ENCODE measurements at regions not wholly inside any gene's neighbourhood (a gene's known extent, or its start where the extent isn't known, plus 50 kb on each side); places are given as distances from the start of the nearest gene placed in this dataset.

DNA sequence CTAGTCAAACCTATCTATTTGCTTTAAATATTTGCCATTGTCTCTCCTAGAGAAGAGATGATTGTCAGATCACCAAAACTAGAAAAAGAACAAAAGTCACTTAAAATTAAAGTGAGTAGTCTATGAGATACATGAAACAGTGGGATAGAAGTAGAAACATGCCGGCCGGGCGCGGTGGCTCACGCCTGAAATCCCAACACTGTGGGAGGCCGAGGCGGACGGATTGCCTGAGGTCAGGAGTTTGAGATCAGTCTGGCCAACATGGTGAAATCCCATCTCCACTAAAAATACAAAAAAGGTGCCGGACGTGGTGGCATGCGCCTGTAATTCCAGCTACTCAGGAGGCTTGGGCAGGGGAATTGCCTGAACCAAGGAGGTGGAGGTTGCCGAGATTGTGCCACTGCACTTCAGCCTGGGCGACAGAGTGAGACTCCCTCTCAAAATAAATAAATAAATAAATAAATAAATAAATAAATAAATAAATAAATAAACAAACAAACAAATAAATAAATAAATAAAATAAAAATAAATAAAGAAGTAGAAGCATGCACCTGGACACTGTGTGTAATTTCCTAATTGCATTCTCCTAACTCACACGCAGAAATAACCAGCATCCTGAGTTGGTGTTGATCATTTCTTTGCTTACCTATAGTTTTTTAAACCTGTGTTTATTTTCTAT lies 299.5 kb downstream of the PDHA2 start:
- Histone ChIP-seq H3K9ac (ENCODE audit: low read depth in 1 of 2, low read length in 2 of 2) (no peak overlapping the region), H3K4me3 (ENCODE audit: low read depth in 1 of 3, low read length in 3 of 3) (no peak overlapping the region), H3K27me3 (ENCODE audit: control insufficient read depth in 4 of 4, insufficient read depth in 4 of 4, low read length in 3 of 4) (no peaks in the 10 kb centered on the region), H3K9me3 (ENCODE audit: control insufficient read depth in 4 of 4, low read length in 3 of 4) (no peaks in the 10 kb centered on the region), H3K36me3 (ENCODE audit: control insufficient read depth in 4 of 4, insufficient read depth in 3 of 4, low read depth in 1 of 4, low read length in 3 of 4) (no peaks in the 10 kb centered on the region), H3K4me1 (ENCODE audit: control insufficient read depth in 4 of 4, insufficient read depth in 4 of 4, low read length in 3 of 4) (no peaks in the 10 kb centered on the region), H3K27ac (ENCODE audit: low read depth in 1 of 2, low read length in 2 of 2) (no peak overlapping the region)
- WGBS, result 95% methylated on average over 14 of the region's 14 CpGs
- no peak for DNase-seq (ENCODE audit: low spot score)
- no peak for TF ChIP-seq FOXA2 (IDR thresholded peaks at IDR 0.05)
- TF ChIP-seq HNF4G (IDR thresholded peaks at IDR 0.05), result no peak
- TF ChIP-seq NR2F2 (IDR thresholded peaks at IDR 0.05), result no peak
- TF ChIP-seq, protein P1, sequence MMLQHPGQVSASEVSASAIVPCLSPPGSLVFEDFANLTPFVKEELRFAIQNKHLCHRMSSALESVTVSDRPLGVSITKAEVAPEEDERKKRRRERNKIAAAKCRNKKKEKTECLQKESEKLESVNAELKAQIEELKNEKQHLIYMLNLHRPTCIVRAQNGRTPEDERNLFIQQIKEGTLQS (IDR thresholded peaks at IDR 0.05), result no peak
- no peak for TF ChIP-seq RXRA (IDR thresholded peaks at IDR 0.05)
- no peak for TF ChIP-seq YY1 (IDR thresholded peaks at IDR 0.05)
- TF ChIP-seq GABPA (IDR thresholded peaks at IDR 0.05 in 1 of 2, conservative IDR thresholded peaks at IDR 0.05 in 1 of 2), result no peak
- no peak for TF ChIP-seq JUND (IDR thresholded peaks at IDR 0.05)
- no peak for TF ChIP-seq FOXA1 (IDR thresholded peaks at IDR 0.05)
- TF ChIP-seq RAD21 (IDR thresholded peaks at IDR 0.05), result no peak
- TF ChIP-seq, protein P2, sequence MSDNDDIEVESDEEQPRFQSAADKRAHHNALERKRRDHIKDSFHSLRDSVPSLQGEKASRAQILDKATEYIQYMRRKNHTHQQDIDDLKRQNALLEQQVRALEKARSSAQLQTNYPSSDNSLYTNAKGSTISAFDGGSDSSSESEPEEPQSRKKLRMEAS (IDR thresholded peaks at IDR 0.05), result no peak
- TF ChIP-seq, protein P3, sequence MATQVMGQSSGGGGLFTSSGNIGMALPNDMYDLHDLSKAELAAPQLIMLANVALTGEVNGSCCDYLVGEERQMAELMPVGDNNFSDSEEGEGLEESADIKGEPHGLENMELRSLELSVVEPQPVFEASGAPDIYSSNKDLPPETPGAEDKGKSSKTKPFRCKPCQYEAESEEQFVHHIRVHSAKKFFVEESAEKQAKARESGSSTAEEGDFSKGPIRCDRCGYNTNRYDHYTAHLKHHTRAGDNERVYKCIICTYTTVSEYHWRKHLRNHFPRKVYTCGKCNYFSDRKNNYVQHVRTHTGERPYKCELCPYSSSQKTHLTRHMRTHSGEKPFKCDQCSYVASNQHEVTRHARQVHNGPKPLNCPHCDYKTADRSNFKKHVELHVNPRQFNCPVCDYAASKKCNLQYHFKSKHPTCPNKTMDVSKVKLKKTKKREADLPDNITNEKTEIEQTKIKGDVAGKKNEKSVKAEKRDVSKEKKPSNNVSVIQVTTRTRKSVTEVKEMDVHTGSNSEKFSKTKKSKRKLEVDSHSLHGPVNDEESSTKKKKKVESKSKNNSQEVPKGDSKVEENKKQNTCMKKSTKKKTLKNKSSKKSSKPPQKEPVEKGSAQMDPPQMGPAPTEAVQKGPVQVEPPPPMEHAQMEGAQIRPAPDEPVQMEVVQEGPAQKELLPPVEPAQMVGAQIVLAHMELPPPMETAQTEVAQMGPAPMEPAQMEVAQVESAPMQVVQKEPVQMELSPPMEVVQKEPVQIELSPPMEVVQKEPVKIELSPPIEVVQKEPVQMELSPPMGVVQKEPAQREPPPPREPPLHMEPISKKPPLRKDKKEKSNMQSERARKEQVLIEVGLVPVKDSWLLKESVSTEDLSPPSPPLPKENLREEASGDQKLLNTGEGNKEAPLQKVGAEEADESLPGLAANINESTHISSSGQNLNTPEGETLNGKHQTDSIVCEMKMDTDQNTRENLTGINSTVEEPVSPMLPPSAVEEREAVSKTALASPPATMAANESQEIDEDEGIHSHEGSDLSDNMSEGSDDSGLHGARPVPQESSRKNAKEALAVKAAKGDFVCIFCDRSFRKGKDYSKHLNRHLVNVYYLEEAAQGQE (IDR thresholded peaks at IDR 0.05), result no peak
- TF ChIP-seq, protein P4, sequence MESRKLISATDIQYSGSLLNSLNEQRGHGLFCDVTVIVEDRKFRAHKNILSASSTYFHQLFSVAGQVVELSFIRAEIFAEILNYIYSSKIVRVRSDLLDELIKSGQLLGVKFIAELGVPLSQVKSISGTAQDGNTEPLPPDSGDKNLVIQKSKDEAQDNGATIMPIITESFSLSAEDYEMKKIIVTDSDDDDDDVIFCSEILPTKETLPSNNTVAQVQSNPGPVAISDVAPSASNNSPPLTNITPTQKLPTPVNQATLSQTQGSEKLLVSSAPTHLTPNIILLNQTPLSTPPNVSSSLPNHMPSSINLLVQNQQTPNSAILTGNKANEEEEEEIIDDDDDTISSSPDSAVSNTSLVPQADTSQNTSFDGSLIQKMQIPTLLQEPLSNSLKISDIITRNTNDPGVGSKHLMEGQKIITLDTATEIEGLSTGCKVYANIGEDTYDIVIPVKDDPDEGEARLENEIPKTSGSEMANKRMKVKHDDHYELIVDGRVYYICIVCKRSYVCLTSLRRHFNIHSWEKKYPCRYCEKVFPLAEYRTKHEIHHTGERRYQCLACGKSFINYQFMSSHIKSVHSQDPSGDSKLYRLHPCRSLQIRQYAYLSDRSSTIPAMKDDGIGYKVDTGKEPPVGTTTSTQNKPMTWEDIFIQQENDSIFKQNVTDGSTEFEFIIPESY (IDR thresholded peaks at IDR 0.05), result no peak
- TF ChIP-seq EGR1 (IDR thresholded peaks at IDR 0.05; ENCODE audit: low read depth in 2 of 2), result no peak
- no peak for TF ChIP-seq HNF4A (conservative IDR thresholded peaks at IDR 0.05)

DNA sequence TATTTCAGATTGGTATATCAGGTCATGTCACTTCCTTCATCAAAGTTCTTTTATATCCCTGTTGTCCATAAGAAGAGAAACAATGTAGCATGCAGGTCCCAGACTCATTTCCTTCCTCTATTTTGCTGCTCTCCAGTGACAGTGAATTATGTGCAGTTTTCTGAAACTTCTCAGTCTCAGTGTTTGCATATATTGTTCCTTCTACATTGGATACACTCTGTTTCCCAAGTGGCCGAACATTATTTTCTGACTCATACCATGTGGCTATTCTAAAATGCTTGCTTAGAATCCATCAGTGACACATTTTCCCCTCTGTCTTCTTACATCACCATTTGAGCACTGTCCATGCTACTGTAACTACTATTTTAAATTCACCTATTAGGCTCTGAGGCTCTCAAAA lies 305.7 kb downstream of the PDHA2 start:
- H3K9ac ChIP-seq (ENCODE audit: low read depth in 1 of 2, low read length in 2 of 2), result no peak overlapping the region
- H3K4me1 ChIP-seq (ENCODE audit: control insufficient read depth in 4 of 4, insufficient read depth in 4 of 4, low read length in 3 of 4), result no peaks in the 10 kb centered on the region
- no peaks in the 10 kb centered on the region for H3K27me3 ChIP-seq (ENCODE audit: control insufficient read depth in 4 of 4, insufficient read depth in 4 of 4, low read length in 3 of 4)
- no peak overlapping the region for H3K4me3 ChIP-seq (ENCODE audit: low read depth in 1 of 3, low read length in 3 of 3)
- TF ChIP-seq NR2F2 (IDR thresholded peaks at IDR 0.05) (no peak), HNF4A (conservative IDR thresholded peaks at IDR 0.05) (no peak), RXRA (IDR thresholded peaks at IDR 0.05) (no peak), HNF4G (IDR thresholded peaks at IDR 0.05) (no peak), YY1 (IDR thresholded peaks at IDR 0.05) (no peak), JUND (IDR thresholded peaks at IDR 0.05) (no peak), FOXA1 (IDR thresholded peaks at IDR 0.05) (no peak), FOXA2 (IDR thresholded peaks at IDR 0.05) (no peak)
- TF ChIP-seq, protein P4 (IDR thresholded peaks at IDR 0.05), result no peak
- TF ChIP-seq, protein P2 (IDR thresholded peaks at IDR 0.05), result no peak
- H3K9me3 ChIP-seq (ENCODE audit: control insufficient read depth in 4 of 4, low read length in 3 of 4), result no peaks in the 10 kb centered on the region
- WGBS, result 54% methylated on average over 1 of the region's 1 CpG
- H3K36me3 ChIP-seq (ENCODE audit: control insufficient read depth in 4 of 4, insufficient read depth in 3 of 4, low read depth in 1 of 4, low read length in 3 of 4), result no peaks in the 10 kb centered on the region
- no peak overlapping the region for H3K27ac ChIP-seq (ENCODE audit: low read depth in 1 of 2, low read length in 2 of 2)
- no peak for DNase-seq (ENCODE audit: low spot score)

Data from liver (tissue), 7 donors.